ENCODE measurements at regions not wholly inside any gene's neighbourhood (a gene's known extent, or its start where the extent isn't known, plus 50 kb on each side); places are given as distances from the start of the nearest gene placed in this dataset.

DNA sequence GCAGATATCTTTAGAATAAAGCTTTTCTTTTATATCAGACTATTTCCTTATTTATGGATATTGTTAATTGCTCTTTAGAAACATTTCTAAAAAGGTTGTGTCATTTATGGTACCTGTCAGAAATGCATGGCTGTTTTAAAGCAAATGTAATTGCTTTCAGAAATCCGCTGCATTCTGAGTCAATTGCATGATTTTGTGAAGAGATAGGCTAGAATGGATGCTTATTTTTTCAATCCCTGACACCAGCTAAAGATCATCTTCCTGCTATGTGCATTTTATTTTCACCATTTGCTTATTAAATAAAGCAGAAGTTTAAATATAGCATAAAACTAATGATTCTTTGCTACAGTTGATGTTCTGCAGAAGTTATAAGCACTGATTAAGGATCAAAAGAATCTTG lies 170.2 kb upstream of the C9orf72 start:
- no peak for DNase-seq (ENCODE audit: low spot score in 2 of 2)
- FAIRE-seq: no peak

DNA sequence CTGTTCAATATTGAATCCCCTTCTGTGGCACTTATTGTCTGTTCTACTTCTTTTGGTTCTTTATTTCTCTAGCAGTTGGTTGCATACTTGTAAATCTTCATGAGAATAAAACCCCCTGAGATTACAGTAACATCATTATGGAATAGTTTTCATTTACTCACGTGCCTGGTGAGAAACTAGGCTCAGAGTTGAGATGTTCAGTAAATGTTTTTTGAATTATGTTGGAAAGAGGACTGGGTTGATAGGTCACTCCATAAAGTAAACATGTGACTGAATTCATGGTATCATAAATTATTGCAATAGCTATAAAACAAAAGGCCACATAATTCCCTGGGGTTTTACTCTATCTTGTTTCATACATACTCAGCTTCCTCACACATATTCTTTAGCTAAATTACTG lies 174.2 kb upstream of the C9orf72 start:
- FAIRE-seq (no peak), DNase-seq (ENCODE audit: low spot score in 2 of 2) (no peak)

DNA sequence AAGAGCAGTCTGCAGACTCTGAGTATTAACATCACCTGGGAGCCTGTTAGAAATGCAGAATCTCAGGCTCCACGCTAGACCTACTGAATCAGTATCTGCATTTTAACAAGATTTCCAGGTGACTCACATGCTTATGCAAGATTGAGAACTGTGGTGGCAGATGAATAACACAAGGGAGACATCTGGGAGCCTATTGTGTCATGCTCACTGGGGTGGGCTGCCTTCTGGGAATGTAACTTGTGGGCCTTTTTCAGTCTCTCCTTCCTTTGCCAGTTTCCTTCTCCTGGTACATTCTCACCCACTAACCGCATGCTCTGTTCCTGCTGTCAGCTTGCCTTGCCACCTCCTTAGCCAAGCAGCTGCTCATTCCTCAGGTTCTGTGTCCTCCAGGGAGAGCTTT lies 176.6 kb upstream of the C9orf72 start:
- DNase-seq (ENCODE audit: low spot score in 2 of 2) (peak in 1 of 2 donors; percentile 2), FAIRE-seq (no peak)

DNA sequence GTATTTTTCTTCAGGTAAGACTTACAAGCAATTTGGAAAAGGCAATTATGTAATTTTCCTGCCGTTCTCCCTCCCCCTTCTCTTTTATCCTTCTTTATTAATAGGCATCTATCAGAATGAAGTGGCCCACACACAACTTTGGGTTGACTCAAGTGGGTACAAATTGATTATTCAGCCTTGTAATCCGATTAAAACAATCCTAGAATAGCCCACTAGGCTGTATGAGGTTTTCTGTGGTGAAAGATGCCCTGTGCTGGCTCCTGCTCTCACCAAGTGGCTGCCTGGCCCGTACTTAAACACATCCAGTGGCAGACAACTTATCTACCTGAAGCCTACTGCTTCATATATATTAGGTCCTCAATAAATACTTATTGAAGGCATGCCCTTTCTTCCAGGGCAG lies 177.3 kb upstream of the C9orf72 start:
- DNase-seq (ENCODE audit: low spot score in 2 of 2) (no peak), FAIRE-seq (no peak)

DNA sequence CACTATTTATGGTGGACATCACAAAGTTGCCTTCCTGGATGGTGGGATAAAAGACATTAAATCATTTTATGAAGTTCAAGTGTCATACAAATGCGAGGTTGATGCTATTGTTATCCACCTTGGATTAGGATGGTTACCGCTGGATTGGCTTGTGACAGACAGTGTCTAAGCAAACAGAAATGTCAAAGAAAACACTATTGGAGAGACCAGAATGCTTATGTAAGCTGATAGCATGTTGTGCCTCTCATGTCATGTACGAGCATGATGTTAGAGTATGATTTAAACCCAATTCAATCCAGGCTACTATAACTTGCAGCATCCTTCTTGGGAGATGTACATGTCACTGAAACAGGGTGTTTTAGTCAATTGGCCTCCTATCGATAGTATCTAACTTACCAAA lies 178.8 kb upstream of the C9orf72 start:
- no peak for FAIRE-seq
- DNase-seq (ENCODE audit: low spot score in 2 of 2): no peak

DNA sequence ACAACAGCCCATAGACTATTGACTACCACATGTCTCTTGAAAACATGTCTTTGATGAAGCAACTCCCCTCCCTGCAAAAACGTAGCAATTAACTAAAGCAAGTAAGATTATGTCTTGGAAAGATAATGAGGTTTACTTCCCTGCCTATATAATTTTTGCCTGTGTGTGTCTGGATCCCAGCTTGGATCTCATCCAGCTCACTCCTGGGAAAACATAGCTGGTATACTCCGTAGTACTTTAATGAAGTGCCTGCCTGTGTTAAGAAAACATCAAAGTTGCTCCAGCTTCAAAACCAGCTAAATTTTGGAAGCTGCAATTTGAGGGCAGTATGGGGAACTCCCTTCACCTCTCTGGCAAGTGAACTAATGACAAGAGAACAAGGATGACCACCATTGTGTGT lies 182.6 kb upstream of the C9orf72 start:
- DNase-seq (ENCODE audit: low spot score in 2 of 2) (no peak), FAIRE-seq (no peak)

DNA sequence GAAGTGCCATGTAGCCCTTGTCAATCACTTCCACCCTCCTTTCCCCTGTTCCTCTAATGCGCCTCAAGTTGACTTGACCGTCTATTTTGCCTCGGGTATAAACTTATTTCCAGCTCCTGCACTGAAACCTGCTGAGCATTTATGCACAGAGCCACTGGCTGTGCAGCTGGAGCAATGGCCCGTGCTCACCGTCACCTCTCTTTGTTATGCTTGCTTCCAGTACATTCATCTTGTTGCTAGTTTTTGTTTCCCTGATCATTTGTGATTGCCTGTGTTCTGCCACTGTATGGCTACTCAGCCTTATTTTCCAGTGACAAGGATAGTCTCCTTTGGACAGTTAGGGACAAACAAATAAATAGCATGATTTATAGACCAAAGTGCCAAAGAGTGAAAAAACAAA lies 183.1 kb upstream of the C9orf72 start:
- DNase-seq (ENCODE audit: low spot score in 2 of 2): no peak
- FAIRE-seq: no peak

DNA sequence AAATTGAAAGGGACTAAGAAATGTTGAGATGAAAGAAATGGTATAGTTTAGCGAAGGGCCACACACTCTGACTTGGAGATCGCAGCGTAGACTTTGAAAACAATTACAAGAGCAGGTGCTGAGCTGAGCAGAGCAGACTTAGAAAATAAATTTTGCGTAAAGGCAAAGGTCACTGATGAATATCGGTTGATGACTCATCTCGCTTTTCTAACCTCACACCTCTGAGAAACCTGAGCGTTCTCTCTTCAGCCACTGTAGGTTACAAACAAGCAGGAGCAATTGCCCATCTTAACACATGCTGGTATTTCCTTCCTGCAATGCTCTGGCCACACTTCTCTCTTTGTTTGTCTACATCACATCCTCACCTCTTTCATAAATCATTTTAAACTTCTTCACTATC lies 190.6 kb upstream of the C9orf72 start:
- DNase-seq (ENCODE audit: low spot score in 2 of 2): no peak
- no peak for FAIRE-seq

DNA sequence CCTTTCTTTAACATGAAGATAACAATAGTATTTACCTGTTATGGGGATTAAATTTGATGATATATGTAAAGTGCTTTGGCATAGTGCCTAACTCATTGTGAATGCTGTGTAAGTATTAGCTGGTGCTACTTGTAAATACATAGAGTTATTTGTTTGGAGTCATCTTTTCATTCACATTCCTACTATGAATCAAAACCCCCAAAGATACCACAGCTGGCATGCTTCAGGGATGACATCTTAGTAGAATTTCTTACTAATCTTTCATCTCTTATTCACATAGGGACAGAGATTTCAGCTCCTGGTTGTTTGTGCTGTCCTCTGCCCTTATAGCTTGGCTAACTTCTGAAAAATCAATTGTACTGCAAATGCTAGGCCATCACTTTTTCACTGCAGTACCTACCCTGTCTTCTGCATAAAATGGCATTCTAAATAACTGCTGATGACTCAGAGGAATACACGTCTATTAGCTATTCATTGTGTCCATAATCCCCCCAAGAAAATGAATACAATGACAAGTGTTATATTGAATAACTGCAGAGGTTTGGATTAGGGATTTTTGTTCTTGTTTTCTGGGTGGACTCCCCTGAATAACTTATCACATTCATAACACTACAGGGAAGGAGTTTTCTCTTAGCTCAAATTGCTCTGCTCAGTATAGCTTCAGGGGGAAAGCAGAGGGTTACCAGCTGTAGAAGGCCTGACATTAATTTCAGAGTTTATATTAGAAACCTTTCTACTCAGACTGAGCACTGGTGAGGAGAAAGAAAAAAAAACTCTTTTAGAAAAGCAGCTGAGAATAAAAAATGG lies 192.2 kb upstream of the C9orf72 start:
- DNase-seq (ENCODE audit: low spot score in 2 of 2): no peak
- FAIRE-seq: no peak

DNA sequence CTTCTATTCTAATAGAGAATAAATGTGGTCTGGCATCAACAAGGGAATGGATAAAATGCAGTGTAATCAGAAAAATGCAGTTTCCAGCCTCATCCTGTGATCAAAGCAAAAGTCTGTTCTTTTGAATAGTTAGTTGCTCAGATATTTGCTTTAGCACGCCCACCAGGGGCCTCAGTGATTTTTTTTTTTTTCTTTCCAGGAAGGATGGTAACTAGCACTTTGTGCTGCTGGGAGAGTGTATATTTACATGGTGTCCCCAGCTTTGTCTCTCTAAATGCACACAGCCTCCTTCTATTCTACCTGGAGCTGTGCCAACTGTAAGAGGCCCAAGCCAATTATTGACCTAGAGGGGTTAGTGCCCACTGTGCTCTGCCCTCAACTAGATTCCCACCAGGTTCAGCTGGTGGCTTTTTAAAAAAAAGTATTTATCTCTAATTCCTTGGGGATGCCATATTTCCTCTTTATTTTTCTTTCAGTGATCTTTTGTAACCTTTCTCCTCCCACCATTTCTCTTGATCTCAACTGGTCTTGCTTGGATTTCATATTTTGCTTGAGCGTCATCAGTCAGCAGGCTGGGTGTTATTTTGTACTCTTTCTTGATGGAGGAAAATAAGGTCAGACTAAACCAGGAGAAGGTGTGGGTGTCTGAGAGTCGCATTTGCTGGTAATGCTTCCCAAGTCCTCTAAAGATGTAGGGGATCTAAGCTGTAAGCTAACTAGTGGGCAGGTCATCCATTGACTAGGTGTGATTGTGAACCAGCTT lies 193.0 kb upstream of the C9orf72 start:
- FAIRE-seq (no peak), DNase-seq (ENCODE audit: low spot score in 2 of 2) (no peak)

DNA sequence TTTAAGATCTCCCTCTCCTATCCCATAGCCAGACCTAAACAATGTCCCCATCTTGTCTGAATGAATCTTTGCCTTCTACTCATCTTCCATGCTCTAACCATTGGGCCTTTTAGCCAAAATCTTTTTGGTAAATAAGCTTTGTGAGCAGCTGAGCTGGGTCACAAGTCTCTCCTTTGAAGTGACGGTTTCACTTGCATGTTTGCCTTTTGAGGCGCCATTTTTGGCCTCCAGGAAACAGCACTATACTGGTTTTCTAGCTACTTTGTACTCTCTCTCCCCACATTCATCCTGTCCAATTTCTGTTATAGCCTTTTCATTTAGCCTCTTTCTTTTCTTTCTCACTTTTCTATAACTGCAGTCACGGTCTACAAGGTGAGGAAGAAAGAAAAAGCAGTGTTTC lies 195.5 kb upstream of the C9orf72 start:
- FAIRE-seq (no peak), DNase-seq (ENCODE audit: low spot score in 2 of 2) (no peak)

DNA sequence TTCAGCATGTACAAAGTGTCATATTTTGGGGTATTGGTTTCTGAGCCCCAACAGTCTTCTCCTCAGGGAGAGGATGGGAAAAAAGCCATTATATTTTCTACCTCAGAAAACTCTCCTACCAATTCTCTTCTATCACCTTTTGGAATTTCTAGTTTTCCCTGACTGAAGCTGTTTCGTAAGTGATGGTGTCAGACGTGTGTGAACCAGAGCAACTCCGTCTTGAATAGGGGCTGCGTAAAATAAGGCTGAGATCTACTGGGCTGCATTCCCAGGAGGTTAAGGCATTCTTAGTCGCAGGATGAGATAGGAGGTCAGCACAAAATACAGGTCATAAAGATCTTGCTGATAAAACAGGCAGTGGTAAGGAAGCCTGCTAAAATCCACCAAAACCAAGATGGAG lies 197.3 kb upstream of the C9orf72 start:
- no peak for FAIRE-seq
- no peak for DNase-seq (ENCODE audit: low spot score in 2 of 2)

DNA sequence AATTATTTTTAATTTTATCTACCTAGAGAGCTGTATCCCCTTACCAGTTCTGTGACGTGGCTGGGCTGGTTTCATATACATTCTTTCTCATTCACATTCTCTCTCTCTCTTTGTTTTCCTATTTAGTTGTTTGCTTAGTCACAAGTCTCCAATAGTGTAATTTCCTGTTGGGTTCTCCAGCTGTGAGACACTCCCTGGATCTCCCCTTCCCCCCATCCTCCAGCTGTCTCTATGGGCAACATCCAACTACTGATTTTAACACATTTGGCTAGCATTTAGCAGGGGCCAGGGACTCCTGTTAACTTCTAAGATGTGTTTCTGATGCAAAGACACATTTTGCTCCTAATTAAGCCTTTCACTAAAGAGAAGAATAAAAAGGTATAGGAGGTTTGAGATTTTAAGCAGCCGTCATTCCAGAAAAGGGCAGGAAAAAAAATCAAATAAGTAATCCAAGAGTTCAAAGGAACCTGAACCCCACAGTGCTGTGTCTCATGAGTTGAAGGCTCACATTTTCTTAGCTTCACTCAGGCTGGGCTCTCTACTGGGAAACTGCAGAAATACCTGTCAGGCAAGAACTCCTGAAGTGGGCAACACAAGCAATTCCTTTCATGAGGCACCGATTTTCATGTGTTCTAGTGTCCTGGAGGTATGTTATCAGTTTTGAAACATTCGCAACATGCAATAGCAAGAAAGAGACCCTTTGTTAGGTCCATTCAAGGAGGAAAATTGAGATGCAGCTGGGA lies 198.7 kb upstream of the C9orf72 start:
- no peak for DNase-seq (ENCODE audit: low spot score in 2 of 2)
- FAIRE-seq: no peak

DNA sequence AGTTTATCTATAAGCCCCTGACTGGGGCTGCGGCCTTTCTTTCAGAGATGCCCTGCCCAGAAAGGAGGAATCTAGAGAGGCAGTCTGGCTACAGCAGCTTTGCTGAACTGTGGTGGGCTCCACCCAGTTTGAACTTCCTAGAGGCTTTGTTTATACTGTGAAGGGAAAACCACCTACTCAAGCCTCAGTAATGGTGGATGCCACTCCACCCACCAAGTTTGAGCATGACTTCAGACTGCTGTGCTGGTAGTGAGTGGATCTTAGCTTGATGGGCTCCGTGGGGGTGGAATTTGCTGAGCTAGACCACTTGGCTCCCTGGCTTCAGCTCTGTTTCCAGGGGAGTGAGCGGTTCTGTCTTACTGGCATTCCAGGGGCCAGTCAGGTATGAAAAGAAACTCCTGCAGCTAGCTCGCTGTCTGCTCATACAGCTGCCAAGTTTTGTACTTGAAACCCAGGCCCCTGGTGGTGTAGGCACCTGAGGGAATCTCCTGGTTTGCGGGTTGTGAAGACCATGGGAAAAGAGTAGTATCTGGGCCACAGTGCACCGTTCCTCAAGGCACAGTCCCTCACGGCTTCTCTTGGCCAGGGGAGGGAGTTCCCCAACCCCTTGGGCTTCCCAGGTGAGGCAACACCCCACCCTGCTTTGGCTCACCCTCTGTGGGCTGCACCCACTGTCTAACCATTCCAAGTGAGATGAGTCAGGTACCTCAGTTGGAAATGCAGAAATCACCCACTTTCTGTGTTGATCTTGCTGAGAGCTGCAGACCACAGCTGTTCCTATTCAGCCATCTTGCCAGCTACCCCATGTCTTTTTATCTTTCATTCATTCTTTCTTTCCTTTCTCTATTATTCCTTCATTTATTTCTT lies 211.8 kb upstream of the C9orf72 start:
- FAIRE-seq: no peak

DNA sequence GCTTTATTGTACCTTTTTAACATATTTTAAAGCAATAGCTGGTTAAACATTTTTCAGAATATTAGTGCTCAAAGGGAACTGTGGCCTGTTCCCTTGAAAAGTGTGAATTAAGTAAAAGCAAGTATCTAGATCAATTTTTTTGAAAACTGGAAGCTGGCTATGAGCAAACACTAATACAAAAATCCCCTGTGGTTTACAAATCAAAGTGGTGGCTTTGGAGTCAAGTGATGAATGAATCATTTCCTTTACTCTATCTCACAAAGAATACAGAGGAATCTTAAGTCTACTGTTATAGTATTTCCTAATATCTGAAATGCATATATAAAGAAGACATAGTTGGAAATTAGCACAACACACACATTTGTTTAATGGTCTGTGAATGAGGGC lies 212.4 kb upstream of the C9orf72 start:
- no peak for DNase-seq (ENCODE audit: low spot score in 2 of 2)
- no peak for FAIRE-seq

More for the DNA sequence above, 211.8 kb upstream of the C9orf72 start:
- no peak for DNase-seq (ENCODE audit: low spot score in 2 of 2)

DNA sequence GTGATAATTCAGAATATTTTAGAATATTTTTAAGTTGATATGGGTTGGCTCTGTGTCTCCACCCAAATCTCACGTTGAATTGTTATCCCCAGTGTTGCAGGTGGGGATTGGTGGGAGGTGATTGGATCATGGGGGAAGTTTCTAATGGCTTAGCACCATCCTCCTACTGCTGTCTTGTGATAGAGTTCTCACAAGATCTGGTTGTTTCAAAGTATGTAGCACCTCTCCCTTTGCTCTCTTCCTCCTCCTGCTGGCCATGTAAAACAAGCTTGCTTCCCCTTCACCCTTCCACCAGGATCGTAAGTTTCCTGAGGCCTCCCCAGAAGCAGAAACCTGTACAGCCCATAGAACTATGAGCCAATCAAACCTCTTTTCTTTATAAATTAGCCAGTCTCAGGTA lies 214.6 kb upstream of the C9orf72 start:
- no peak for DNase-seq (ENCODE audit: low spot score in 2 of 2)
- no peak for FAIRE-seq

DNA sequence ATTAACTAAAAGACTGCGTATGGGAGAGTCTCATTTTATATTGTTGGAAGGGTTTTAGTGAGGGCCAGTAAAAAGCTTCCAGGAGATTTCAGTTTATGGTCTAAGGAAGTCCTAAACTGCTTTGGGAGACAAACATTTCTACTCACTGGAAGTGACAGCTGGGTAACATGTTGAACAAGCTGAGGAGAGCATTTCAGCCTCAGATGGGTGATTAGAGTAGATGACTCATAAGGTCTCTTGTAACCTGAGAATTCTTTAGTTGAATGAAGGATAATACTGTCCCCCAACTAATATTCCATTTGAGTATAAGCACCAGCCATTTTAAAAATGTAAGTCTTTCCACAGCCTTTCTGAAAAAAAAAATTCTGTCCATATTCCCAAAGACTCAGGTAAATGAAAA lies 218.0 kb upstream of the C9orf72 start:
- DNase-seq (ENCODE audit: low spot score in 2 of 2): no peak
- FAIRE-seq: no peak

DNA sequence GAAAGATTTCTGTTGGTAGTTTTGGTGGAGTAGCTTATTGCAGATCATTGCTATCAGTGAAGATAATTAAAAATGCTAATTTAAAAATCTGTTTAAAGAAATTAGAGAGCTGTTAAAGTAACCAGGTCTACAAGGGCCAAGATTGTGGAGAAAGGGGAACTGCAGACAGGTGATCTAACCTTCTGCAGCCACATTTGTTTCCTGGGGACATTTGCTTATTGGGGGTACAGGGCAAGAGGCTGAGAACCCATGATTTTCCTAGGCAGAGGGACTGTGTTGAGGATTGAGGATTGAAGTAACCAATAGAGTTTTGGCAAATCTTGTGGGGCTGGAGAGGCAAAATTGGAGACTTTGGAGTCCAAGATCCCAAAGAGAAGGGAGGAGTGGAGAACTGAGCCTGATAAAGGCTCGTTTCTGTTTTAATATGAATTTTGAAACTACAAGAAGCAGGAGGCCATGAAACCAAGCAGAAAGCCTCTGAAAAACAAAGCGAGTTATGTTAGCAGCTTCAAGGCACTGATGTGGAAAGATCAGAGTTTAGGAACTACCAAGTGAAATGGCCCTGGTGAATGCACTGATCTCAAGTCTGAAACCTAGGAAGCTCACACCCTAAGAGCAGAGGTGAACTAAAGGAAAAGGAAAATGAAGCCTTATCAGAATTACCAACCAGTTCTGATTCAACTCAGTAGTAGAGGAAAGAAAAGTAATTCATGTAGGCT lies 219.8 kb upstream of the C9orf72 start:
- DNase-seq (ENCODE audit: low spot score in 2 of 2) (no peak), FAIRE-seq (no peak)

DNA sequence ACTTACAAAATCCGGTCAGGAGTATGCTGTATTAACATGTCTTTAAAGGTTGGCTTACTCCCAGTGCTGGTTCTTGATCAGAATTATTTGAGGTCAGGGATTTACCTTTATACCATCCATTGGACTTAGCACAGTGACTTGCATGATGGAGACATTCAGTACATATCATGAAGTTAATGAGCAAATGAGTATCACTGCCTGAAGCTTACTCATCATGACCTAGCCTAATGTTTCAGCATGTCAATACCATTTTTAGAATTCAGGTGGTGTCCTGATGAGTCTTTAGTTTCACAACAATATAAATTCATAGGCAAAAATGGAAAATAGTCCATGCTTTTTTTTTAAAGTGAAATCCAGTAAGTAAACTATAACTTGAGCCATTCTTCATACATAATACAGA lies 226.0 kb upstream of the C9orf72 start:
- no peak for DNase-seq (ENCODE audit: low spot score in 2 of 2)
- FAIRE-seq: no peak

DNA sequence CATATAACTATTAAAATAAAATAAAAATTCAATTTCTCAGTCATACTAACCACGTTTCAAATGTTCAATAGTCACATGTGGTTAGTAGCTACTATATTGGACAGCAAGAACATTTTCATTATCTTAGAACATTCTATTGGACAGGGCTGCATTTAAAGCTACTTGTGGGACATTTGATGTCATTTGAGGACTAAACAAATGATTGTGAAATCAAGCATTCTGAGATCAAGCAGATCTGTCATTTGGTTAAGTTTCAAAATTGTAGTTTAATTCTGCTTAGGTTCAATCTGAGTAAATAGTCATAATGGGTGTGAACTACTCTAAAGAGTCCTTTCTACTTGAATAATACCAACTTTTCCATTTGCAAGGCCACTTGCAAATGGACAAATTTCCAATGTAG lies 226.9 kb upstream of the C9orf72 start:
- no peak for DNase-seq (ENCODE audit: low spot score in 2 of 2)
- no peak for FAIRE-seq

Measured in frontal cortex (tissue), 3 donors.